Stromal cell of bone marrow (primary cell): ENCODE measurements at regions not wholly inside any gene's neighbourhood (a gene's known extent, or its start where the extent isn't known, plus 50 kb on each side); places are given as distances from the start of the nearest gene placed in this dataset.
A peak's percentile ranks its signal among the peaks of the same experiment; 100 is the strongest.

ENCODE experiments used
- DNase-seq: peaks from one replicate; pipeline ENCODE4 v3.0.0-alpha.2; 2012; ENCODE audit warnings: low read depth

- no peak for DNase-seq
These were observed 99.0 kb upstream of the FIGN start for GRCh38 chr2:163834841-163835240.

- DNase-seq: no peak
These were observed 98.4 kb upstream of the FIGN start for GRCh38 chr2:163834221-163834620.

- no peak for DNase-seq
These were observed 93.0 kb upstream of the FIGN start for GRCh38 chr2:163828771-163829170.

GRCh38 chr2:163822033-163822432 is 86.2 kb upstream of the FIGN start:
- no peak for DNase-seq

- no peak for DNase-seq
These were observed 77.2 kb upstream of the FIGN start for GRCh38 chr2:163812926-163813520.

- no peak for DNase-seq
These were observed 72.6 kb upstream of the FIGN start for GRCh38 chr2:163808406-163808805.

GRCh38 chr2:163802284-163802683 is 66.5 kb upstream of the FIGN start:
- no peak for DNase-seq

GRCh38 chr2:163801486-163801885 is 65.7 kb upstream of the FIGN start:
- DNase-seq: no peak

- DNase-seq: peak; percentile 43
These were observed 65.2 kb upstream of the FIGN start for GRCh38 chr2:163800951-163801381.

GRCh38 chr2:163799807-163800206 is 64.0 kb upstream of the FIGN start:
- no peak for DNase-seq

- DNase-seq: no peak
These were observed 58.8 kb upstream of the FIGN start for GRCh38 chr2:163794635-163795034.
